Inferior parietal cortex (tissue), 1 donor: ENCODE measurements at regions not wholly inside any gene's neighbourhood (a gene's known extent, or its start where the extent isn't known, plus 50 kb on each side); places are given as distances from the start of the nearest gene placed in this dataset.
"Not testable (repeated sequence)": the region's sequence is repeated elsewhere in the genome, so short reads cannot be mapped to it uniquely, and the experiment has no call there.

Experiments
- DNase-seq: peaks from one replicate; pipeline ENCODE4 v3.0.0-alpha.2; 2016; ENCODE audit errors: extremely low spot score

GRCh38 chr13:54394085-54394700 is 1365.6 kb downstream of the OLFM4 start:
- no peak for DNase-seq

- no peak for DNase-seq
Observed at GRCh38 chr13:54394908-54395307, 1366.3 kb downstream of the OLFM4 start.

GRCh38 chr13:54402495-54402894 is 1373.9 kb downstream of the OLFM4 start:
- DNase-seq: no peak

- DNase-seq: no peak
Observed at GRCh38 chr13:54415753-54416366, 1387.2 kb downstream of the OLFM4 start.

- DNase-seq: not testable (repeated sequence)
Observed at GRCh38 chr13:54422946-54423345, 1394.3 kb downstream of the OLFM4 start.

GRCh38 chr13:54424344-54424743 is 1395.7 kb downstream of the OLFM4 start:
- DNase-seq: no peak

- no peak for DNase-seq
Observed at GRCh38 chr13:54433493-54434206, 1405.0 kb downstream of the OLFM4 start.

- DNase-seq: not testable (repeated sequence)
Observed at GRCh38 chr13:54440853-54441400, 1412.3 kb downstream of the OLFM4 start.

GRCh38 chr13:54445453-54445852 is 1416.8 kb downstream of the OLFM4 start:
- DNase-seq: no peak

GRCh38 chr13:54445865-54446264 is 1417.3 kb downstream of the OLFM4 start:
- no peak for DNase-seq

- no peak for DNase-seq
Observed at GRCh38 chr13:54449922-54450321, 1421.3 kb downstream of the OLFM4 start.

- DNase-seq: no peak
Observed at GRCh38 chr13:54484166-54484565, 1455.6 kb downstream of the OLFM4 start.

GRCh38 chr13:54486421-54487166 is 1458.0 kb downstream of the OLFM4 start:
- no peak for DNase-seq

- no peak for DNase-seq
Observed at GRCh38 chr13:54489359-54489758, 1460.7 kb downstream of the OLFM4 start.

- DNase-seq: no peak
Observed at GRCh38 chr13:54492995-54493394, 1464.4 kb downstream of the OLFM4 start.

- DNase-seq: no peak
Observed at GRCh38 chr13:54511366-54511765, 1482.8 kb downstream of the OLFM4 start.

GRCh38 chr13:54513254-54513653 is 1484.6 kb downstream of the OLFM4 start:
- DNase-seq: no peak

- DNase-seq: peak; percentile 29
Observed at GRCh38 chr13:54536112-54536511, 1507.5 kb downstream of the OLFM4 start.

GRCh38 chr13:54563286-54563685 is 1534.7 kb downstream of the OLFM4 start:
- no peak for DNase-seq

GRCh38 chr13:54572037-54572436 is 1543.4 kb downstream of the OLFM4 start:
- not testable (repeated sequence) for DNase-seq

- DNase-seq: no peak
Observed at GRCh38 chr13:54573186-54573585, 1544.6 kb downstream of the OLFM4 start.

GRCh38 chr13:54574791-54575190 is 1546.2 kb downstream of the OLFM4 start:
- no peak for DNase-seq
